Erythroblast (primary cell): ENCODE measurements at regions not wholly inside any gene's neighbourhood (a gene's known extent, or its start where the extent isn't known, plus 50 kb on each side); places are given as distances from the start of the nearest gene placed in this dataset.

Source experiments
- GATA1 ChIP-seq: IDR thresholded peaks from 2 replicates; pipeline ENCODE4 v1.6.1; 2011; ENCODE audit warnings: low read depth, mild to moderate bottlenecking, control low read depth, low read length, moderate library complexity
- POLR2A ChIP-seq: IDR thresholded peaks from 2 replicates; pipeline ENCODE4 v1.6.1; 2011; ENCODE audit warnings: mild to moderate bottlenecking, low read length

- TF ChIP-seq POLR2A = no peak
- TF ChIP-seq GATA1 = no peak
Observed at GRCh38 chr4:175947117-175947722, 118.4 kb upstream of the WDR17 start.
